Panc1 (cell line): ENCODE measurements at regions not wholly inside any gene's neighbourhood (a gene's known extent, or its start where the extent isn't known, plus 50 kb on each side); places are given as distances from the start of the nearest gene placed in this dataset.

Experiments
- ATAC-seq: fragments of 200-7000 bp; cut with Tn5 transposase; 2 replicates; pipeline ENCODE4 v1.9.1; 2020; ENCODE audit warnings: mild to moderate bottlenecking, moderate library complexity
- BruUV-seq: library from RNA; stranded (reverse); fragments of 400-500 nt; replicated peaks from 2 replicates; lab custom pipeline; 2021; lab: Mats Ljungman, UMichigan
- CTCF ChIA-PET: fragments of 300-600 bp; sonication (Branson Sonifier 250); formaldehyde crosslinking; loops from one replicate; lab custom pipeline; 2022; ENCODE audit warnings: antibody characterized with exemption; lab: Charles Lee
- POLR2A ChIA-PET: fragments of 300-600 bp; sonication (Branson Sonifier 250); formaldehyde crosslinking; loops from one replicate; lab custom pipeline; 2022; ENCODE audit warnings: antibody characterized with exemption; lab: Charles Lee
- DNase-seq: peaks from one replicate; pipeline ENCODE4 v3.0.0-alpha.2; 2010; ENCODE audit warnings: low read depth, low spot score
- H3K27ac ChIP-seq: 2 replicates; pipeline ENCODE4 v1.5.1; 2011; ENCODE audit warnings: mild to moderate bottlenecking, low read length, inconsistent platforms
- H3K27me3 ChIP-seq: fragments of 200-500 bp; sonication (Bioruptor generic); 2 replicates; pipeline ENCODE4 v1.6.0; 2014; ENCODE audit warnings: low read length, inconsistent platforms; ENCODE audit not compliant: control insufficient read depth, insufficient read depth
- H3K36me3 ChIP-seq: fragments of 200-500 bp; sonication (Bioruptor generic); 2 replicates; pipeline ENCODE4 v1.5.1; 2014; ENCODE audit warnings: inconsistent platforms, mild to moderate bottlenecking, low read length, moderate library complexity; ENCODE audit not compliant: control insufficient read depth, insufficient read depth
- H3K4me1 ChIP-seq: 2 replicates; pipeline ENCODE4 v1.5.1; 2011; ENCODE audit warnings: inconsistent platforms, mild to moderate bottlenecking, low read length, moderate library complexity; ENCODE audit not compliant: control insufficient read depth, insufficient read depth
- H3K4me3 ChIP-seq, 2 experiments: 2 replicates each; pipeline ENCODE4 v1.5.1; 2011 to 2012; ENCODE audit warnings: low read depth in 2 of 2, low read length in 2 of 2, mild to moderate bottlenecking in 2 of 2, inconsistent platforms in 1 of 2, moderate library complexity in 1 of 2
- H3K9me3 ChIP-seq: fragments of 200-500 bp; sonication (Bioruptor generic); 2 replicates; pipeline ENCODE4 v1.5.1; 2014; ENCODE audit warnings: low read depth, mild to moderate bottlenecking, inconsistent platforms, low read length, moderate library complexity; ENCODE audit not compliant: control insufficient read depth, insufficient read depth
- POLR2AphosphoS5 ChIP-seq: IDR thresholded peaks from 2 replicates; pipeline ENCODE4 v1.6.1; 2012; ENCODE audit warnings: mild to moderate bottlenecking, low read depth, low read length, moderate library complexity
- SIN3A ChIP-seq: IDR thresholded peaks from 2 replicates; pipeline ENCODE4 v1.6.1; 2012; ENCODE audit warnings: low read depth, mild to moderate bottlenecking, low read length, moderate library complexity, borderline replicate concordance; ENCODE audit not compliant: insufficient read depth
- TCF7L2 ChIP-seq: IDR thresholded peaks from 2 replicates; pipeline ENCODE4 v1.6.1; 2011; ENCODE audit warnings: mild to moderate bottlenecking, low read depth, low read length, inconsistent platforms
- in situ Hi-C: cut with HindIII; loops from 2 replicates; pipeline ENCODE4 v1.10.0; 2016; ENCODE audit warnings: low sequenced_read_pairs, low pct_unique_long_range_greater_than_20kb
- intact Hi-C: fragments of 100-400 bp; cut with micrococcal nuclease; formaldehyde crosslinking; loops from one replicate; pipeline ENCODE4 v1.10.0; 2022; ENCODE audit not compliant: unreplicated experiment
- TF ChIP-seq, protein P1 (sequence below): fragments of 450-650 bp; IDR thresholded peaks from 2 replicates; pipeline ENCODE4 v1.5.1; 2017; ENCODE audit warnings: mild to moderate bottlenecking
- TF ChIP-seq, protein P2 (sequence below), 2 experiments: IDR thresholded peaks; 2 replicates each; pipeline ENCODE4 v1.6.1; 2011 to 2012; ENCODE audit warnings: low read depth in 2 of 2, control low read depth in 1 of 2, low read length in 1 of 2, mild to moderate bottlenecking in 1 of 2, moderate library complexity in 1 of 2; ENCODE audit not compliant: insufficient read depth in 1 of 2

DNA sequence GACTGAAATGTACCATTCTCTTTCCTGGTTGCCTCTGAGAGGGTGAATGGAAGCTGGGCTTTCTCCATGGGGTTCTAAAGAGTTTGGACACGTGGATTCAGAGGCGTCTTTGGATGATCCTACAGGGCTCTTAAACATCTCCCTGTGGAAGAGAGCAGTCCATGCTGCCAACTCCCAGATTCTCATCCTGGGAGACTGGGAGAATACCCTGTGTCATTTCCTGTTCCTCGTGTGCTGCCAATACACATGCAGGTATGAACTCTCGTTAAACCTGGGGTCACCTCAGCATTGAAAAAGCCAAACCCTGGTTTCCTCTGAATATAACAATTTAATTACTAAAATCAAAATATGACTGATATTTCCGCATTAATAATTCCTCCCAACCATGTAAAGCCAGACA is 73.3 kb upstream of the NT5C1B start:
- in situ Hi-C loops (no loop called here), intact Hi-C loops (no loop called here)
- POLR2A ChIA-PET, result no interaction called here
- CTCF ChIA-PET, result no interaction called here
- DNase-seq (no peak), ATAC-seq (no peak)
- TF ChIP-seq, protein P1, sequence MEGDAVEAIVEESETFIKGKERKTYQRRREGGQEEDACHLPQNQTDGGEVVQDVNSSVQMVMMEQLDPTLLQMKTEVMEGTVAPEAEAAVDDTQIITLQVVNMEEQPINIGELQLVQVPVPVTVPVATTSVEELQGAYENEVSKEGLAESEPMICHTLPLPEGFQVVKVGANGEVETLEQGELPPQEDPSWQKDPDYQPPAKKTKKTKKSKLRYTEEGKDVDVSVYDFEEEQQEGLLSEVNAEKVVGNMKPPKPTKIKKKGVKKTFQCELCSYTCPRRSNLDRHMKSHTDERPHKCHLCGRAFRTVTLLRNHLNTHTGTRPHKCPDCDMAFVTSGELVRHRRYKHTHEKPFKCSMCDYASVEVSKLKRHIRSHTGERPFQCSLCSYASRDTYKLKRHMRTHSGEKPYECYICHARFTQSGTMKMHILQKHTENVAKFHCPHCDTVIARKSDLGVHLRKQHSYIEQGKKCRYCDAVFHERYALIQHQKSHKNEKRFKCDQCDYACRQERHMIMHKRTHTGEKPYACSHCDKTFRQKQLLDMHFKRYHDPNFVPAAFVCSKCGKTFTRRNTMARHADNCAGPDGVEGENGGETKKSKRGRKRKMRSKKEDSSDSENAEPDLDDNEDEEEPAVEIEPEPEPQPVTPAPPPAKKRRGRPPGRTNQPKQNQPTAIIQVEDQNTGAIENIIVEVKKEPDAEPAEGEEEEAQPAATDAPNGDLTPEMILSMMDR, result no peak
- TF ChIP-seq POLR2AphosphoS5 (no peak), TCF7L2 (no peak), SIN3A (no peak)
- TF ChIP-seq, protein P2, sequence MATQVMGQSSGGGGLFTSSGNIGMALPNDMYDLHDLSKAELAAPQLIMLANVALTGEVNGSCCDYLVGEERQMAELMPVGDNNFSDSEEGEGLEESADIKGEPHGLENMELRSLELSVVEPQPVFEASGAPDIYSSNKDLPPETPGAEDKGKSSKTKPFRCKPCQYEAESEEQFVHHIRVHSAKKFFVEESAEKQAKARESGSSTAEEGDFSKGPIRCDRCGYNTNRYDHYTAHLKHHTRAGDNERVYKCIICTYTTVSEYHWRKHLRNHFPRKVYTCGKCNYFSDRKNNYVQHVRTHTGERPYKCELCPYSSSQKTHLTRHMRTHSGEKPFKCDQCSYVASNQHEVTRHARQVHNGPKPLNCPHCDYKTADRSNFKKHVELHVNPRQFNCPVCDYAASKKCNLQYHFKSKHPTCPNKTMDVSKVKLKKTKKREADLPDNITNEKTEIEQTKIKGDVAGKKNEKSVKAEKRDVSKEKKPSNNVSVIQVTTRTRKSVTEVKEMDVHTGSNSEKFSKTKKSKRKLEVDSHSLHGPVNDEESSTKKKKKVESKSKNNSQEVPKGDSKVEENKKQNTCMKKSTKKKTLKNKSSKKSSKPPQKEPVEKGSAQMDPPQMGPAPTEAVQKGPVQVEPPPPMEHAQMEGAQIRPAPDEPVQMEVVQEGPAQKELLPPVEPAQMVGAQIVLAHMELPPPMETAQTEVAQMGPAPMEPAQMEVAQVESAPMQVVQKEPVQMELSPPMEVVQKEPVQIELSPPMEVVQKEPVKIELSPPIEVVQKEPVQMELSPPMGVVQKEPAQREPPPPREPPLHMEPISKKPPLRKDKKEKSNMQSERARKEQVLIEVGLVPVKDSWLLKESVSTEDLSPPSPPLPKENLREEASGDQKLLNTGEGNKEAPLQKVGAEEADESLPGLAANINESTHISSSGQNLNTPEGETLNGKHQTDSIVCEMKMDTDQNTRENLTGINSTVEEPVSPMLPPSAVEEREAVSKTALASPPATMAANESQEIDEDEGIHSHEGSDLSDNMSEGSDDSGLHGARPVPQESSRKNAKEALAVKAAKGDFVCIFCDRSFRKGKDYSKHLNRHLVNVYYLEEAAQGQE (IDR thresholded peaks at IDR 0.05; ENCODE audit: insufficient read depth in 1 of 2, low read depth in 2 of 2, low read length in 1 of 2), result no peak
- no peaks in the 10 kb centered on the region for H3K27me3 ChIP-seq
- no peaks in the 10 kb centered on the region for H3K4me1 ChIP-seq
- no peak overlapping the region for H3K4me3 ChIP-seq
- H3K27ac ChIP-seq, result no peak overlapping the region
- H3K9me3 ChIP-seq, result no peaks in the 10 kb centered on the region
- no peaks in the 10 kb centered on the region for H3K36me3 ChIP-seq
- no TSS peak for BruUV-seq

DNA sequence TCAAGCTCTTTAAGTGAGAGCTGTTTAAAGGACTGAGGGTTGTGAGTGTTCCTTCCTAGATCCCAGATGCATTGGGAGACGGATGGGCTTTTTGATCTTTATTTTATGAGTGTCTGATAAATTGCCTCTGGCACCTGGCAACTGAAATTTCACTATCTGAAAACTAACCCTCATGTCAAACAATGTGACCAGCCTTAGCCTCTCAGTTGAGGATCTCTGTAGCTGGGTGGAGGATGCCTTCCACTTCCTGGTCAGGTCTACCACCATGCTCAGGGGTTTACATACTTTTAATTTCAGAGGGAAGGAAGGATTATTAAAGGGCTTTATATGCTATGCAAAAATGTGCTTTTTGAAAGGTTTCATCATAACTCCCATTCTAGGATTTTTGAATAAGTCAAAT is 70.5 kb upstream of the NT5C1B start:
- no peak for ATAC-seq

More for the DNA sequence above, 70.5 kb upstream of the NT5C1B start:
- ChIA-PET CTCF (no interaction called here), POLR2A (no interaction called here)
- in situ Hi-C loops (no loop called here), intact Hi-C loops (no loop called here)
- H3K4me1 ChIP-seq, result no peaks in the 10 kb centered on the region
- no peak overlapping the region for H3K27ac ChIP-seq
- TF ChIP-seq, protein P2 (IDR thresholded peaks at IDR 0.05; ENCODE audit: insufficient read depth in 1 of 2, low read depth in 2 of 2, low read length in 1 of 2), result no peak
- TF ChIP-seq TCF7L2 (no peak), SIN3A (no peak), POLR2AphosphoS5 (no peak)
- TF ChIP-seq, protein P1, result no peak
- no peak overlapping the region for H3K4me3 ChIP-seq
- DNase-seq, result no peak
- no peaks in the 10 kb centered on the region for H3K9me3 ChIP-seq
- H3K36me3 ChIP-seq, result no peaks in the 10 kb centered on the region
- no TSS peak for BruUV-seq
- H3K27me3 ChIP-seq, result no peaks in the 10 kb centered on the region
